ENCODE measurements at regions not wholly inside any gene's neighbourhood (a gene's known extent, or its start where the extent isn't known, plus 50 kb on each side); places are given as distances from the start of the nearest gene placed in this dataset.

DNA sequence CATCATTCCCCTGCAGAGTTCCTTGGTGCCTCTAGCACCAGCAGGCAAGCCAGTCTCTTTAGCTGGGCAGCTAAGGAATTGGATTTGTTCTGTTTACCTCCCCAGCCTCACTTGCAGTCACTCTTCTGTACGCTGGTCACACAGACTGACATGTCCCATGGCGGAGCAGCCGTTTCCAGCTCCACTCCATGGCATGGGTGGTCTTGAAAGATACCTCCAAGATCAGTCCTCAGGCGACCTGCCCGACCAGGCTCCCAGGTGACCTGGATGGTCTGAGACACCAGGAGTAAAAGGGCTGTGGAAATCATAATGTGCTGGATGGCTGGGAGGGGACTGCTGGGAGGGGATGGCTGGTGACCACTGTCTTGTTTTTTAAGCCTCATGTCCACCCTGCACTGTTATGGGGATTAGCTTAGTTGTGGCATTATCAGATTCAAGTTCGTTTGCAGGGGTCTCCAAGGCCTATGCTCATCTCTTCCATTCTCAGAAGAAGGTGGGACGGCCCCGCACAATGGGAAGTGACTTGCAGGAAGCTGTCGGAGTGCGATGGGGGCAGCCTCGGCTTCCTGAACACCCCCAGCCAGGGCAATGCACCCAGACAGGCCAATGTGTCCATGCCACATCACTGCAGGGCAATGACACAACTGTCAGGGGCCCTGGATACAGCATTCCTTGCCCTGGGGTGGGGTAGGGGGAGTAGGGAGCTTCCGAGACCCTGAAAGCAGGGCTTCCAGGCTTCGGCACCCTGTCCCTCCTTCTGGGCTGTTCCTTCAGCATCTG is 156.1 kb upstream of the MYCN start:
- TF ChIP-seq, protein P1, sequence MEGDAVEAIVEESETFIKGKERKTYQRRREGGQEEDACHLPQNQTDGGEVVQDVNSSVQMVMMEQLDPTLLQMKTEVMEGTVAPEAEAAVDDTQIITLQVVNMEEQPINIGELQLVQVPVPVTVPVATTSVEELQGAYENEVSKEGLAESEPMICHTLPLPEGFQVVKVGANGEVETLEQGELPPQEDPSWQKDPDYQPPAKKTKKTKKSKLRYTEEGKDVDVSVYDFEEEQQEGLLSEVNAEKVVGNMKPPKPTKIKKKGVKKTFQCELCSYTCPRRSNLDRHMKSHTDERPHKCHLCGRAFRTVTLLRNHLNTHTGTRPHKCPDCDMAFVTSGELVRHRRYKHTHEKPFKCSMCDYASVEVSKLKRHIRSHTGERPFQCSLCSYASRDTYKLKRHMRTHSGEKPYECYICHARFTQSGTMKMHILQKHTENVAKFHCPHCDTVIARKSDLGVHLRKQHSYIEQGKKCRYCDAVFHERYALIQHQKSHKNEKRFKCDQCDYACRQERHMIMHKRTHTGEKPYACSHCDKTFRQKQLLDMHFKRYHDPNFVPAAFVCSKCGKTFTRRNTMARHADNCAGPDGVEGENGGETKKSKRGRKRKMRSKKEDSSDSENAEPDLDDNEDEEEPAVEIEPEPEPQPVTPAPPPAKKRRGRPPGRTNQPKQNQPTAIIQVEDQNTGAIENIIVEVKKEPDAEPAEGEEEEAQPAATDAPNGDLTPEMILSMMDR (conservative IDR thresholded peaks at IDR 0.05 in 1 of 2, IDR thresholded peaks at IDR 0.05 in 1 of 2; ENCODE audit: low read depth in 1 of 2, low read length in 2 of 2): no peak
- TF ChIP-seq EZH2 (IDR thresholded peaks at IDR 0.05; ENCODE audit: low read length, missing control alignments): no peak
